AG09309 (cell line): ENCODE measurements at regions not wholly inside any gene's neighbourhood (a gene's known extent, or its start where the extent isn't known, plus 50 kb on each side); places are given as distances from the start of the nearest gene placed in this dataset.

Experiments used
- DNase-seq: peaks from one replicate; pipeline ENCODE4 v3.0.0-alpha.2; 2010; ENCODE audit warnings: low read depth
- H3K4me3 ChIP-seq: 2 replicates; pipeline ENCODE4 v1.5.1; 2011; ENCODE audit warnings: mild to moderate bottlenecking, low read depth, low read length, moderate library complexity; ENCODE audit not compliant: control insufficient read depth
- TF ChIP-seq, protein P1 (sequence below): IDR thresholded peaks from 2 replicates; pipeline ENCODE4 v1.5.1; 2011; ENCODE audit warnings: mild to moderate bottlenecking, low read depth, low read length, inconsistent platforms; ENCODE audit not compliant: insufficient read depth, control insufficient read depth; ENCODE audit errors: missing control alignments

DNA sequence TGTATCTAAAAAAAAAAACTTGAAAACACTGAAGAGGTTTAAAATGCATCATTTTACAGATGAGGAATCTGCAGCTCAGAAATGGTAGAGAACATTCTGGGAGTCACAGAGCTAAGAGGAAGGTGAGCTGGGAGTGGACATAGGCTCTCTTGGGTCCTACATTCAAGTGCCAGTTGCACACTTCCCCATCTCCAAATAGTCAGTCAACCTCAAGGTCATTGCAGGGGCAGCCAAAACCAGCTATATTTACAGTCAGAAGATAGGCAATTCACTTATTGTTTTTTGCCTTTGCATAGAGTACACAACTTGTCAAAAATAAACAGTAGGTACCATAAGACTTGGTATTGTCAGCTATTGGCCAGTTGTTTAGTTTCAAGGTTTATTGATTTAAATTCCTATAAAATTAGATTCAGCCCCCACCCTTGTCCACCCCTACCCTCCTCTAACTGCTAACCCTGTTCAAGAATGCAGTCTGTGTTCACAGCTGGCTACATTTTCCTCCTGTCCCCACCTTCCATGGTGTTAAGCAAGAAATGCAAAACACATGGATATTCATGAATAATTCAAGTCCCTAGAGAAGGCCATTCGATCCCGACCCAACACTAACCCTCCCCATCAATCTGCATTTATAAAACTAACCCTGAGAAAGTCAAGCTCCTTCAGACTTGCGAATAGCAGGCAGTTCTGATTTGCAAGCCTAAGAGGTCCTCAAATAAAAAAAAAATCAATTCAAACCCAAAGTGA lies 567.0 kb upstream of the MCTP2 start:
- TF ChIP-seq, protein P1, sequence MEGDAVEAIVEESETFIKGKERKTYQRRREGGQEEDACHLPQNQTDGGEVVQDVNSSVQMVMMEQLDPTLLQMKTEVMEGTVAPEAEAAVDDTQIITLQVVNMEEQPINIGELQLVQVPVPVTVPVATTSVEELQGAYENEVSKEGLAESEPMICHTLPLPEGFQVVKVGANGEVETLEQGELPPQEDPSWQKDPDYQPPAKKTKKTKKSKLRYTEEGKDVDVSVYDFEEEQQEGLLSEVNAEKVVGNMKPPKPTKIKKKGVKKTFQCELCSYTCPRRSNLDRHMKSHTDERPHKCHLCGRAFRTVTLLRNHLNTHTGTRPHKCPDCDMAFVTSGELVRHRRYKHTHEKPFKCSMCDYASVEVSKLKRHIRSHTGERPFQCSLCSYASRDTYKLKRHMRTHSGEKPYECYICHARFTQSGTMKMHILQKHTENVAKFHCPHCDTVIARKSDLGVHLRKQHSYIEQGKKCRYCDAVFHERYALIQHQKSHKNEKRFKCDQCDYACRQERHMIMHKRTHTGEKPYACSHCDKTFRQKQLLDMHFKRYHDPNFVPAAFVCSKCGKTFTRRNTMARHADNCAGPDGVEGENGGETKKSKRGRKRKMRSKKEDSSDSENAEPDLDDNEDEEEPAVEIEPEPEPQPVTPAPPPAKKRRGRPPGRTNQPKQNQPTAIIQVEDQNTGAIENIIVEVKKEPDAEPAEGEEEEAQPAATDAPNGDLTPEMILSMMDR: no peak
- H3K4me3 ChIP-seq: no peak overlapping the region
- no peak for DNase-seq

DNA sequence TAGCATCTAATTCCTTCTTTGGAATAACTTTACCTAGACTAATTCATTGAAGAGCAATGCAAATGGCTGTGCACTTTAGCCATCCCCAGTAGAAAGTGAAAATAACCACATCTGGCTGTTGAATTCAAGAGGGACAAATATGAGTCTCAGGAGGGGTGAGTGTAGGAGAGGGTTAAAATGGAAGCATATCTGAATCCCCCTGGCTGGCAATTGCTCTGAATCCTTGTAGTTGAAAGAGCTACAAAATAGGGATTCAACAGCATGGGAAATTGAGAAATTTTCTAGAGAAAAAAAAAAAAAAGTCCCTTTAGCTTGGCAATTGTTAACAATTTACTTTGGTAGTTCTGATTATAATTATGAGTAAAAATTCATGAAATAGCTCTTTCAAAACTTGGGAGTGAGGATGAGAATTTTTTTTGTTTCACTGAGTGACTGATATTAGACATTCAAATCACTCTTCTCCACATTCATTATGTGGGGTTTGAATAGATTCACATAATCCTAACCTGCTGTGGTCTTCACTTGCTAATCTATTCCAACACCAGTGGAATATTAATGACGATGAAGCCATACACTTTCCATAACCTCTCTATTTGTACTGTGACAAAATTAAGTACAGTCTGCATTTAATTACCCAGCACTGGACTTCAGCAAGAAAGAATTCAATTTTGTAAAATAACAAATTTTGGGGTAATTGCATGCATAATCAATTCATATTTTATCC lies 569.0 kb upstream of the MCTP2 start:
- DNase-seq: no peak
- TF ChIP-seq, protein P1: no peak
- no peak overlapping the region for H3K4me3 ChIP-seq

DNA sequence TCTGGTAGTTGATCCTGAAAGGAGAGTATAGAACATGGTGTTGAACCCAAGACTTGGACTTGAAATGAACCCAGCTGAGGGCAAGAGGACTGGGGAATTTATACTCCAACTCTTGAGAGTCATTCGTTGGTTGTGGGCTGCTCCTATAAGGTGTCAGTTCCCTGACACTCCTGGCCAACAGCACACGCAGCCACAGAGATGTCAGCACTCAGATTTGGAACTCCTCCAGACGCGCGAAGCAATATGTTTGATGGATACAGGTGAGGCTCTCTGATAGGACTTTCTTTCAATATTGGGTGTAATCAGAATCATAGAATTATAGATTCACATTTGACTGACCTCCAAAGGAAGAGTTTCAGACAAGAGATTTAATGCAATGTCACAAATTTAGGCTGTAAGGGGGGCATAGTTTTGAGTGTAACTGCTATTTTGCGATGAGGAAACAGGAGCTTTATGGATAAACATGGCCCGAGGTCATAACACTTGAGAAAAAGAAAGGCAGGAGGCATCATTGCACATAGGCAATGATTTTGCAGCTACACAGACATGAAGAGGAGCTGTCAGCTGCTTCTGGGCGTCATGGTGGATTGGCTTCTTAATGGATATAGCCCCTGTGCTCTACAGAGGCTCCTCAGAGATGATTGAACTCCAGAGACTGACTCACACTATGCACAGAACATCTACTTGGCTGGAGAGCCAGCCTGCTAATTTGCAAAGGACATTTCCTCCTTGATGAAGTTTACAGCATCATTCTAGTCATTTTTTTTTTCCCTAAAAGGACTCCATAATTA lies 569.2 kb upstream of the RGMA start:
- no peak overlapping the region for H3K4me3 ChIP-seq
- no peak for DNase-seq
- TF ChIP-seq, protein P1: no peak

DNA sequence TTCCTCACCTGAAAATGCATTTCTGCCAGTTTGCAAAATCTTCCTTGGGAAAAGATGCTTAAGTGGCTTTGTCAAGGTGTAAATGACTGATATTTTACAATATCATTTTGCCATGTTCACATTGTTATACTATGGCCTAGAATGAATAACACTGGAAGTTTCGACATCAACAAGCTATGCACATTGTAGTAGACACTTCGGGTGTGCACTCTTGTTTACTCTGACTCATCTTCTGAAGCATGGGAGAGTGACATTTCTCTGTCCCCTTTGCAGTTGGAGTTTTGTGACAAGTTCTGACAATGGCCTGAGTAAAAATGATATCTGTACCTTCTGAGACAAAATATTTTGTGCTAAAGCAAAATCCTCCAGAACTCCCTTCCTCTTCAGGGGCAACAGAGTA lies 567.0 kb upstream of the RGMA start:
- no peak overlapping the region for H3K4me3 ChIP-seq
- TF ChIP-seq, protein P1: no peak
- no peak for DNase-seq

DNA sequence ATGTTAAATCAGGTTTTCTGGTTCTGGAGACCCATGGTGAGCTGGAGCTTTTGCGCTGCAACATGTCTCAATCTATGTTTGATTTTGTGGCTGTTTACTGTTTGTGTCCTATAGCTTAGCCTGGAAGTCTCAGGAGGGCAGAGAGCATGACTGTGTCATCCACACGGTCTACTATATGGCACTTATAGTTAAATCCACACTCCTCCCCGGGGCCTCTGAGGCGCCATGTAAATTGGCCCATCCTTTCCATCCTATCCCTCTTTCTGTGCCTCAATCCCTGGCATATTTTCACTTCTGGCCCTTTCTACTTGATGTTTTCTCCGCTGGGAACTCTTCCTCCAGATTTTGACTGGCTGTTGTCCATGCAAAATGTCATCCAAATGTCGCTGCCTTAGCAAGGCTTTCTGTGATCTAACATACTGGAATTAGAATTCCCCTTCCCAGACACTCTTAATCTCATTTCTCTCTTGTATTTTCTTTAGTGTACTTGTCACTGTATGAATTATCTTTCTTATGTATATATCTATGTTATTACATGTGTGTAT lies 560.8 kb upstream of the RGMA start:
- H3K4me3 ChIP-seq: no peak overlapping the region
- TF ChIP-seq, protein P1: no peak
- DNase-seq: no peak

DNA sequence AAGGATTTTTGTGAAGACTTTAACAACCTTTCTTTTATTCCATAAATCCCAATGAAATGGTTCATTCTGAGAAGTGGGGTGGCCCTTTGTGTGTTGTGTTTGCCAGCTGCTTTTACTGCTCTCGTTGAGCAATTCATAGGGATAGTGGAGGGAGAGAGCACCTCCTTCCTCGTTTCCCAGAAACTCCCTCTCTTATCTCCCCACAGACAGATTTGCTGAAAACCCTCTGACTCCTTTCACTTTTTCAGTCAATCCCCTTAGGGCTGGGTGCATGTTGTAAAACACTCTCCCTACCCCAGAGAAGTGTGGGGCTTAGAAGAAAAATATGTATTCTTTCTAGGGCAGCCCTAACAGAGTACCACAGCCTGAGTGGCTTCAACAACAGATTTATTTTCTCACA lies 557.2 kb upstream of the RGMA start:
- TF ChIP-seq, protein P1: no peak
- DNase-seq: no peak
- no peak overlapping the region for H3K4me3 ChIP-seq
